SIG-M5 treated with dmso at 0.1 percent for 504 hours (cell line): ENCODE measurements at regions not wholly inside any gene's neighbourhood (a gene's known extent, or its start where the extent isn't known, plus 50 kb on each side); places are given as distances from the start of the nearest gene placed in this dataset.

Source experiments
- DNase-seq: peaks from one replicate; lab custom pipeline; 2025; ENCODE audit not compliant: unreplicated experiment; lab: John Stamatoyannopoulos, UW

DNA sequence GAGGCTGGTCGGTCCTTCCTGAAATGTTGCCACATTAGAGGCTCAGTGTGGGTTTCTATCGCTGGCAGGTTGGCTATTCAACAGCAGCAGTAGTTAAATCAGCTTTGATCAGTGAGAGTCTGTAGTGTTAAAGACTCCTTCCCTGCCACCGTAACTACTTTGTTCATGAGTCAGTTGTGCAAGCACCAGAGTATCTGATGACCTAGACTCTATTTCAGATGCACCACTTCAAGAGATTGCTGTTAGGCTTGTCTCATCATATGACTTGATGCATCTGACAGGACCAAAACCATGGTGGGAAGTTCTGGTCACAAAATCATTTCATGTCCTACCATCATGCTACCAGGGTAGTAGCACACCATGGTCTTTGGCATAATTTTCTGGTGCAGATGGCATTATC lies 482.7 kb upstream of the MPDZ start:
- DNase-seq, result no peak

DNA sequence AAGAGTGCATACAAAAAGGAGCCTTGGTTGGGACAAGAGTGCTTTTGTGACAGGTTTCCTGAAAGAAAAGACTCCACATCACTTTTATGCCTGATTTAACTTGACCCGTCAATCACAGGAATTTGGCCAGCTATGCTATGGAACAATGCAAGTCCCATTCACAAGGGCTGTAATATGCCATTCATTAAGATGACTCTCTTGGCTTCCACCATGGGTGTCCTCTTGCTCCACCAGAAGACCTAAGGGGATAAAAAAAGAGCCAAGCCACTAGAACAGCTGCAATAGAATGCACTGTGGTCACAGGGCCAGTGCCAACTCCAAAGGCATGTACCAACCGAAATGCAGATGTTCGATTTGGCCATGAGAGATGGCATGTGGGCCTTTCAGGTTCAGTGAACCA lies 480.1 kb upstream of the MPDZ start:
- DNase-seq, result no peak

DNA sequence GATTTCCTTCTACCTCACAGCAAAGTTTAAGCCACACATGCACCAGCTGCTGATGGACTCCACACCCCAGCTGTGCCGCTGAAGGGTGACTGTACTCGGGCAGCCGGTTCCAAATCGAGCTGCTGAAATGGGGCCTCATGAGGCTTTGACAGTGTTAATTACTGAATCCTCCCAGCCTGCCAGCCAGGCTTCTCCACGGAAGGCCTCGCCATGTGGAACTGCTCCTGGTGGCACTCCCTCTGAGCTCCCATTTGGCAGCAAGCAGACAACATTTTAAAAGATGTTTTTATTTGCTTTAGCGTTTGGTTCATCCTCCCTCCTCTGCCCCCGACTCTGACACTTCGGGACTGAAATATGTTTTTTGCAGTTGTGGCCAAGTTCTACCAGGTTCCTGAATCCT lies 479.4 kb upstream of the MPDZ start:
- DNase-seq, result no peak

DNA sequence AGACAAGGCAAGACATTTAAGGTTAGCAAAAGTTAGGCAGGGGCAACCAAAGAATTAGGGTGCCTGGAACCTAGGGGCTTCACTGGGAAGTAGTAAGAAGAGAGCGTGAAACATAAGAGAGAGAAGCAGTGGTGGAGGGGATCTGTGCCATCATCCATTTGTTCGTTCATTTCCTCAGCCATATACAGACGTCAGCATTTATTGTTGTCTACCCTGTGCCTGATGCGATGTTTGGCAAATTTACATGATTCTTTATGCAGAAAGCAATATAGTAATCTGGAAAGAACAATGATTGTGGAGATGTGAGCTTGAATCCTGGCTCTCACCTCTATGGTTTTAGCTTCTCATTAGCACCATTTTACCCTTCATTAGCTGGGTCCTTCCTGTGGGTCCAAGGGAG lies 477.5 kb upstream of the MPDZ start:
- no peak for DNase-seq

DNA sequence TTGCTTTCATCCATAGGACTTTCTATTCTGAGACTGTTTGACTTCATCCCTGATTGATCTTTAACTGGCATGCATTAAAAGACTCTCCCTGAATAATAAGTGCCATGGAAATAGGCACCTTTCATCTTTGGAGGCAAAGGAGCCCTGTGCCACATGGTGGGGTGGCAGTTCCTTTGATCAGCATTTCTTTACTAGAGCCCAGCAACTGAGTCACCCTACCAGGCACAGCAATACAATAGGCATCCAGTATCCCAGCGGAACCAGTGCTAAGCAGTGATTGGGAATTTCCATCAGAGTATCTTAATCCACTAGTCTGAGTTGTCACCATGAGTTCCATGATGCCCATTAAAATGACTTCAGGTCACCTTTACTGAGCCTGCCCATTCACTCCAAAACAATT lies 476.1 kb upstream of the MPDZ start:
- no peak for DNase-seq

DNA sequence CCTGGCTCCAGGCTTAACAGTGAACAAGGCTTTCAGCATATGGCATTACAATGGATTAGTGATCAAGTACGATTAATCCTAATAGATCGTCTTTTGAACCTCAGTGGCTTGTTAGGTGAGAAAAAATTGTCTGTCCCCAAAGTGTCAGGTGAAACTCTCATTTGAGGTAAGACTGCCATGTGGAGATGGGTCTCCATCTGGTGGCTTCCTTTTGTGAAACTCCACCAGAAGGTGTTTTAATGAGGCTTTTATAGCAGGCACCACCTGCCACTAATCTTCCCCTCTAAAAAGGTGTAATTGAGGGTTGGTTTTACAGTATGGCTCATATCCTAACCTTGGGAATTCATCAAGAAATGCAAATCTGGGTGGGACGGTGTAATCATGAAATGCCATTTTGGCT lies 471.1 kb upstream of the MPDZ start:
- DNase-seq, result no peak

DNA sequence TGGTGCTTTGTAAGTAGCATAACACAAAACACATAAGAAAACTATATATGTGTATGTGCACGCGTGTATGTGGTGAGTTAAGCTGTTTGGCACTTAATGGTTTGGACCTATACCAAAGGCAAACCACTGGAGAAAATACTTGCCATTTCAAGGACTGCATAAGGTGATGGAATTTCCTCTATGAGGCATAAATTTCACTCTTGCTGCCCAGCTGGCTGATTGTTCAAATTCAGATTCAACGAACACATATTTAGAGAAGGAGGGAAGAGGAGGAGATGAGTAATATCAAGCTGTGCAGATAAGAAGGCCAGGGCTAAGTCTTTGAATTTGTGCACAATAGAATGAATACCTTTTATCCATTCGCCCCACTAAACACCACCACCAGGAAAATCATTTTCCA lies 470.6 kb upstream of the MPDZ start:
- no peak for DNase-seq

DNA sequence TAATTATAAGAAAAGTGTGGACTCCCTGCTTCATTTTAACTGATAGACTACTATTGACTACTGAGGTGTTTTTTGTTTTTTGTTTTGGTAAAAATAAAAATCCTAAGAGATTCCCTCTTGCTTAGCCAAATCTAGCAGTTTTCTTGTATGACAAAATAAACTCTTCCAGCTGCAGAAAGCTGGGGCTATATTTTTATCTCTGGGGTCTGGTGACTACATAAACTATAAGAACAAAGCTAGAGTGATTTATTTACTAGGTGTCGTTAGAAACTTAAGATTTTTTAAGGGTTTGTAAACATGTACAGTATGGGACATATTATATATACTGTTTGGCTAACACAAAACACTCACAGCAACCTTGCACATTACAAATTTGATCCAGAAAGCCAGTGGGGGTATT lies 467.4 kb upstream of the MPDZ start:
- DNase-seq, result no peak

DNA sequence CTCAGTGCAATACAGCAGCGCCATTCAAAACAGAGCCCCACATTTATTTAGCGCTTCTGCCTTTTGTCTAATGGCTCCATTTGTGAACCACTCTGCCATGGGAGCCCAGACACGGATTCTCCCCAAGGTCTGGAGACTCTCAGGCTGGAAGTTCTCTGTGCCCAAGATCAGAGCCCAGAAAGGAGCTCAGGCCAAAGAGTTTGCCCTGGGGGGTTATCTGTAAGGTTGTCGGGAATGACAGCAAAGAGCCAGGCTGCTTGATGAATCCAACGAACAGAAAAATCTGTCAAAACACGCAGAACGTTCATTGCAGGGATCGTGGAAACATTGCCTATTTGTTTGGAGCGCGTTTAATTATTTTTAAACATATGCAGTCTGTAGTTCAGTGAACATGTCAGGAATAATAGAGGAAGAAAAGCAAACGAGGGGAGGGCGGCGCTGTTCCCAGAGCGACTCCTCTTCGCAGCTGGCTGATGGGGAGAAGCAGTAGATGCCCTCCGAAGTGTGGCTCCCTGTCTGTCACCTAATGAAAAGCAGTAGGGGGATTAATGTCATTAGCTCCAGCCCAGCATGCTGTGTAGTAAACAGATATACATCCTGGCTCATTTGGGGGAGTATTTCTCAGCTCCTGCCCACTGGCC lies 464.9 kb upstream of the MPDZ start:
- no peak for DNase-seq

DNA sequence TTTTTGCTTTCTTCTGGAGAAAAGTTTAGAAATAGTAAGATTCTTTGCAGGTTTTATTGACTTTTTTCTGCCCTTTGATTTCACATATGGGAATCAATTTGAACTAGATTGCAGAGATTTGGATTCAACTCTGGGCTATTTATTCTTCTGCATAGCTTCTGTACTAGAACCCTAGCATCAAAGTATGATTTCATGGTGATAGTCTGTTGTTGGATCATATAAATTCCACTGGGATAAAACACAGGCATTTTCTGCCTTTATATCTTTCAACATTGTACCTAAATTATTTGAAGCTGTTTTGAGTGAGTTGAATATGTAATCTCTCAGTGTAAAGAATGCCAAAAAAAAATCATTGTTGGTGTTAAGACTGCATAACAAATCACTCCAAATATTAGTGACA lies 458.4 kb upstream of the MPDZ start:
- DNase-seq, result no peak

DNA sequence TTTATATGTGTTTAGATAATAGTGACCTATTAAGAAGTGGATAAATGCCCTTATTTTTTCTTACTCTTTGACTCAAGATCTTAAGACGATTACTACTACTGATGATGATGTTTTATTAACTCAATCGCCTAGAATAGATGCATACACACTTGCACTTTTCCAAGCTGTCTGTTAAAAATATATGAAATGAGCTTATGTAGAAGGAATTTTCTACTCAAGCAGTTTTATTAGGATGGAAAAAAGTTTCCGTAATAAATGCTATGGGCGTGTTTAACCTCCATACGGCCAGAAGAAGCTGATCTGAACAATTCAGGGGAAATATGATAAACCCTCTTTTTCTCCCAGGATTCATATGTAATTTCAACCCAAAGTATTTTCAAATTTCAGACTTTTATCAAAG lies 455.7 kb upstream of the MPDZ start:
- no peak for DNase-seq

DNA sequence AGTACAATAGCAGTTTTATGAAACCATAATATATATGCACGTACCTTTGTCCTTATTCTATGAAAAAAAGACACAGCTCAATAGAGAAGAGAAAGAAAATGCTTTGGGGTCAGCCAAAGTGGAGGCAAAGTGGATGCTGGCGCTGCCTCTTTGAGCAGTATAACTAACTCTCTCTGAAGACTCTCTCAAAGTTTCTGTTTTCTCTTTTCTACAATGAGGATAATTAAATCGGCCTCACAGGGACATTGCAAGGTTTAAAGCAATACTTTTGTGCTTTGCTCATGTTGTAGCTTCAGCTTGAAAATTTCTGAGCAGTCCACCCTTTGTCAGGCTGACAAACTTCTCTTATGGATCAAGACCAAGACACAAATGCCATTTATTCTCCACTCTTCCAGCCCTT lies 455.1 kb upstream of the MPDZ start:
- DNase-seq, result no peak

DNA sequence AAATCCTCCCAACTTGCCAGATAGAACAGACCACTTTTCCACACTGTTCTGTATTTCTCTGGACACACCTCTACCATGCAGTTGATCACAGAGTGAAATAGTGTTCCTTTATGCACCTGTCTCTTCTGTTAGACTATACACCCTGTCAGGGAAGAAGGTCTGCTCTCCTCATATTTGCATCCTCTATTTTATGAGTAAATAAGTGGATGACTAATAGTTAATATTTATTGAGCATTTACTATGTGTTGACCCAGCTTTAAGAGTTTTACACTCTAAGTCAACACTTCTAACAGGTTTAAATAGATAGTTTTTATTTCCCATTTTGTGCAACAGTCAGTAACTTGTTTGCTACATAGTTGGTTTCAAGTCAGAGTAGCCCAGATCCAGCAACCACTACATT lies 452.8 kb upstream of the MPDZ start:
- DNase-seq, result no peak

DNA sequence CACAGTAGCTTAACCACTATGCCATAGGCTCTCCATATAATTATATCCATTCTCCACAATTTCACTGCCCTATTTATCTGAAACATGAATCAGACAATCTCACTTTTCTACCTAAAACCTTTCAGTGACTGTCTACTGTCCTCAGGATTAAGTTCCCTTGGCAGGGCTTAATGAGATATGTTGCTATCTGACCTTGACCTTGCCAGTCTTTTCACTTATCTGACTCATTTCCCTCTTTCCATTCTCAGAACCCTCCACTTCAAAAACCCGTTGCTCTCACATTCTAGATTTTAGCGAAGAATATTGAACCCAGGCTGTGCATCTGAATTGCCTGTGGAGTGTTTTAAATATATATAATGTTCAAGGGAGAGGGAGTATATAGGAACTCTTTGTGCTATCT lies 452.1 kb upstream of the MPDZ start:
- no peak for DNase-seq

DNA sequence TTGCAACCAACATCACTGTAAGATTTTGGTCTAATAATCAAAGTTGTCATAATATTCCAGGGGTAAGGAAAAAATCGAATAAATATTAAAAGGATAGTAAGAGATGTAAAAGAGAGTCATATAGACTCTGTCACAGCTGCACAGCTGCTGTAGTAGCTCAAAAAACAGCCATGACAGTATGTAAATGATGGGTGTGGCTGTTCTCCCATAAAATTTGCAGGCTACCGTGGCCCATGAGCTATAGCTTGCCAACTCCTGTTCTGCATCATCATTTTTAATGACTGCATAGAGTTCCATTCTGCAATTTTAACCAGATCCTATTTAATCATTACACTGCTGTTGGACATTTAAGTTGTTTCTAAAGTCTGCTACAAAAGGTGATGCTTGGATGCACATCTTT lies 450.5 kb upstream of the MPDZ start:
- no peak for DNase-seq

DNA sequence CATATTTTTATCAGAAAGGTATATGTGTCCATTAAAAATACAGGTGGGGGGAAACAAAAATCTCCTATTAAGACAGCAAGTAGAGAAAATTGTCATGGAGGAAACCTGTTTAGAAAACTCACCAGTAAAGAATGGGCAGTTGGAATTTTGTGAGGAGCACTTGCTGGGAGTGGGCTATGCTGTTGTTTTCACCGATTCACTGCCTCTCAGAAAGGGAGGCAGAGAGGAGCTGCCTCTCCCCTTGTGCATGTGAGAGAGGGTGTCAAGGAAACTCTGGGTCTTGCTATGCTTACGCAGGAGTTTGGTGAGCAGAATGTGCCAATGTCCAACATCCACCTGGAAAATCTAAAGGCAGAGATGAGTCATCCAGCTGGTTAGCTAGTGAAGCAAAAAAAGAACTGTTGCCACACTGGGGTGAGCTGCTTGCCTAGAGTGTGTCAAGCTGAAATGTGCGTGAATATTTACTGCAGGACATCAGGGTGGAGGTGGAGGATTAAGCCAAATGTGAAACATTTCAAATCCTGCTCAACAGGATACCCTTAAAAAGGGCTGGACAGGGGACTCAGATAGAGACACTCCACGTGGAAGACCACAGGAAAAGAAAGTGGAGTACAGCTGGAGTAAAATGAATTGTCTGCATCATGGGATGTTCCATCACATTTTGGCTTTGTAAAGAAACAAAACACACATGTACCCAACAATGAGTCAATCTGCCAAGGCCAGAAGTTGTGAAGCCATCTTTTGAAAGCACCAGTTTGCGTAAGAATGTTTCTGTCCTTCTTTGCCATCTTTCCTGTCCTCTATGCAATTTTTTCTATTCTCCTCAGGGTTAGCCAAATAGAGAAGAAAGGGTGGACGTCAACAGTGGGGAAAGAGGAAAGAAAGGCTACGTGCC lies 449.7 kb upstream of the MPDZ start:
- no peak for DNase-seq

DNA sequence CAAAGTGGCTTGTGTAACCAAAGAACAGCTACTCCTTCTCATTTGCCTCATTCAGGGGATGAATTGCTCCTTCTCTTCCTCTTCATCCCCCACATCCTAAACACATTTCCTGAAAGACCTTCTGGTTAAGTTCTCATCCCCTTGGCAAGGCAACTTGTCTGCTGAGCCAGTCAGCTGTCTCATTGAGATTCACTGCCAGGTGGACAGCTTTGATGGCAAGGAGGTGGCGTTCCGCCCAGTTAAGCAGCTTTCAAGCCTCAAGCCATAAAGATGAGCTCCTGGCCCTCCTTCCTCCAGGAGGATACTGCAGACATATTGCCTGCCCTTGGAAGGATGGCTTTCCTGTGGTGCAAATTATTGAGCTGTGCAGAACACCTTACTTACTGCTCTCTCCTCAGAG lies 448.6 kb upstream of the MPDZ start:
- DNase-seq, result no peak

DNA sequence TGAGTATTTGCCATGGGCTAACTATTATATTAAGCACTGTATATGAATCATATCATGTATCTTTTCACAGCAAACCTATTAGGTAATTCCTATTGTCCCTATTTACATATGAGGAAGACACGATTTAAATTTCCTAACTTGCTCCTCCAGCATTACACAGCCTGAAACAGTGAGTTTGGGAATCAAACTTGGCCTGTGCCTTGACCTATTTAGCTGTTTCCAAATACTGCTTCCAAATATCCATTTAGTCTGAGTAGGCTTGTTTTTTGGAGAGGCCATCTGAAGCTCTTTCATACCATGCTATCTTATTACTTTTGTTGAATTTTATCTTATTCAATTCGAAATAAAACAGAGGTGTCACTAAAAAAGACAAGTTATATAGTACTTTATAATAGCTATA lies 447.3 kb upstream of the MPDZ start:
- DNase-seq, result no peak

DNA sequence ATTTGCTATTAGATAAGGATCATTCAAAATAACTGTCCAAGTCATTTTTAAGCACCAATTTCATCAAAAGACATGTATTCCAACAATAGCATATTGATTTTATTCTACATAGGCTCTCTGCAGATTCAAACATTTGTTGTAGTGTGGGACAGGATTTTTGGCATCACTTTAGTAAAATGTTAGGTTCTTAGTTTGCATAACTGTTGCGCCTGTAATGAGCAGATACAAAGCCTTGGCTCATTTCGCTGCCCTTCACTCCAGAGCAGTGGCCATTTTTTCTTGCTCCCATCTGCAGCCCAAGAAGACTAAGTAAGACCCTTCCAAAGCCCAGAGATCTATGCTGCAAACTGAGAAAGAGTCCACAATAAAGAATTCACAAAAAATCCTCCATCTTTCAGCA lies 446.0 kb upstream of the MPDZ start:
- no peak for DNase-seq

DNA sequence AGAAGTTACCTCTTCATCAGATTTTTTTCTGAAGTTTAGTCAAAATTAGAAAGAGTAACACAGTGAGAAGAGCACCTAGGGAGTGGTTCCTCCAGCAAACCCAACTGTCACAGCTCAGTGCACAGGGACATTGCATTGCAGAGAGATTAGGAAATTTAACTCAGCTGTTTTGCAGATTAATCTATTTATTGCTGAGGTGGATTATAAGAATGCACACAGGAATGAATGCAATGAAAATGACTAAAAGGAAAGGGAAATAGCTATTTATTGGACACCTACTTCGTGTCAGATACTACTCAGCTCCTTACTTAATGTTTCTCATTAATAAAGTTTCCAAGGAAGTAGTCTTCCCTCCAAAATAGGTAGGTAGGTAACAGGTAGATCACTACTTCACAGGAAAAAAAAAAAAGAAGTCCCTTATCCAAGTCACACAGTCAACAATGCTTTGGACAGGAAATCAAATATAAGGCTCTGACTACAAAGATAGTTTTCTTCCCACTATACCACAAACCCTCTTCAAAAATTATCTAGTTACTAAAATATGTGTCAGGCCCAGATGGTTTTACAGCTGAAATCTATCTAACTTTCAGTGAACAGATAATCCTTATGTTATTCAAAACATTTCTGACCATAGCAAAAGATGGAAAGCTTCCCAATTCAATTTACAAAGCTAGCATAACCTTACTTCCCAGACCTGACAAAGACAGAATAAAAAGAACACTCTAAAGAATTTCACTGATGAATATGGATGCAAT lies 442.2 kb upstream of the MPDZ start:
- DNase-seq, result no peak

DNA sequence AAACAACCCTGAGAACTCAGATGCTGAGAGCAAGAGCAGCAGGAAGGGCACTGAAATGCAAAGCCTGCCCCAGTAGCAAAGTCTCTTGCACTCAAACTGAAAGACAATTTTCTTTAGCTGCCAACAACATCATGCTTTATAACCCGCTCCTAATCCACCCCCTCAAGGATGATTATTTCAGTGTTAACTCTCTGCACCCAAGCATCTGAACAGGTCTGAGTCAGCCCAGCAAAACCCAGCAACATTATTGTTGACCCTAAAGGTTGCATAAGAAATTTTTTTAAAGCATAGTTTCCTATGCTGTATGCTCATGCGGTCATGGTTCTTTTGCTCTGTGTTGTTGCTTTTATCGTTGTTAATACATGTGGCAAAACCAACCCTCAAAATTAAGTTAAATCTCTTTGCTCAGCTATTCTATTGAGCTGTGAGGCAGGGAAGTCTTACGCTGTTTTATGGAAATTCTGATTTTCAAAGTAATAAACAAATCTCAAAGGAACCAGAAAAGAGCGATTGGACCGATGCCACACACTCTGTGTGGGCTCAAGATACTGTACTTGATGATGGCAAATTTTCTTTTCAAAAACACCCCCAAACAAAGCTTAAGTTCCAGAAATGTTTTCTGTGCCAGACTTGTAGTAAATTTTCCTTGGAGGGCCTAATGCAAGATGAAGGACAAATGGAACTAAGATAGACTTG lies 440.6 kb upstream of the MPDZ start:
- no peak for DNase-seq

DNA sequence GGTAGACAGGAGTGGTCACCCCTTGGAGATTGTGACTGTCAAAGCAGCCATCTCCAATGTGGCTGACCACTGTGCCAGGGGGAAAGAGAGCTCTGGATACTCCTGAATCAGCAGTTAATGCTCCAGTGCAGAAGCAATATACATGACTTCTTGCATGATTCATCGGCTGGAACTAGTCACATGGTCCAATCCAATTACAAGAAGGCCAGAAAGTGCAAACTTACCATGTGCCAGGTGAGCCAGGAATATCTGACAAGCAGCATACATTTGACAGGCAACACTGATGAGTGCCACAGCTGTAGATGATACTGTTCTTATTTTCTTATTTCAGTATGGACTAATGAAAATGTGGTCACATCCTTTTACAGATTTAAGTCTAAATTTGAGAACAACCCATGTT lies 440.0 kb upstream of the MPDZ start:
- DNase-seq, result no peak
